OCI-LY7 (cell line): ENCODE measurements at regions not wholly inside any gene's neighbourhood (a gene's known extent, or its start where the extent isn't known, plus 50 kb on each side); places are given as distances from the start of the nearest gene placed in this dataset.

ENCODE experiments used
- BruUV-seq: library from RNA; stranded (reverse); fragments of 400-500 nt; replicated peaks from 2 replicates; lab custom pipeline; 2021; lab: Mats Ljungman, UMichigan
- CTCF ChIA-PET: fragments of 300-600 bp; sonication (Branson Sonifier 250); formaldehyde crosslinking; loops from one replicate; lab custom pipeline; 2022; ENCODE audit warnings: antibody characterized with exemption; ENCODE audit not compliant: unreplicated experiment; lab: Charles Lee
- POLR2A ChIA-PET: fragments of 300-600 bp; sonication (Branson Sonifier 250); formaldehyde crosslinking; loops from one replicate; lab custom pipeline; 2022; ENCODE audit warnings: antibody characterized with exemption; lab: Charles Lee
- DNase-seq: peaks from one replicate; pipeline ENCODE4 v3.0.0-alpha.2; 2015; ENCODE audit warnings: low spot score
- H2AFZ ChIP-seq: fragments of 200-600 bp; sonication (generic), shearing (Covaris generic); 2 replicates; pipeline ENCODE4 v1.6.1; 2014; ENCODE audit warnings: mild to moderate bottlenecking, antibody characterized with exemption, low read length, moderate library complexity
- H3K27ac ChIP-seq: fragments of 200-600 bp; sonication (generic); 2 replicates; pipeline ENCODE4 v1.5.1; 2014; ENCODE audit warnings: mixed run types, low read depth, mild to moderate bottlenecking, moderate library complexity, low read length, inconsistent platforms; ENCODE audit not compliant: poor library complexity, severe bottlenecking
- H3K36me3 ChIP-seq: fragments of 200-600 bp; sonication (generic); 2 replicates; pipeline ENCODE4 v1.6.1; 2014; ENCODE audit warnings: mild to moderate bottlenecking, antibody characterized with exemption, low read length, moderate library complexity, mixed read lengths; ENCODE audit not compliant: insufficient read depth
- H3K4me1 ChIP-seq: fragments of 200-600 bp; sonication (generic); 2 replicates; pipeline ENCODE4 v1.5.1; 2014; ENCODE audit warnings: mild to moderate bottlenecking, low read length; ENCODE audit not compliant: insufficient read depth, poor library complexity, severe bottlenecking
- H3K4me2 ChIP-seq: fragments of 200-600 bp; sonication (generic); 2 replicates; pipeline ENCODE4 v1.6.1; 2014; ENCODE audit warnings: mild to moderate bottlenecking, low read length
- H3K4me3 ChIP-seq: fragments of 200-600 bp; sonication (generic); 2 replicates; pipeline ENCODE4 v1.5.1; 2014; ENCODE audit warnings: mild to moderate bottlenecking, low read depth, low read length; ENCODE audit not compliant: poor library complexity, severe bottlenecking
- H3K79me2 ChIP-seq: fragments of 200-600 bp; sonication (generic); 2 replicates; pipeline ENCODE4 v1.6.1; 2016; ENCODE audit warnings: low read depth, mild to moderate bottlenecking, low read length, moderate library complexity, mixed read lengths; ENCODE audit not compliant: insufficient read depth
- H3K9me2 ChIP-seq: fragments of 200-600 bp; sonication (generic); 2 replicates; pipeline ENCODE4 v1.6.1; 2016; ENCODE audit warnings: mild to moderate bottlenecking, low read length, mixed read lengths; ENCODE audit not compliant: insufficient read depth
- H3K9me3 ChIP-seq: fragments of 200-600 bp; sonication (generic); 2 replicates; pipeline ENCODE4 v1.6.1; 2014; ENCODE audit warnings: mild to moderate bottlenecking, mixed run types, low read length, mixed read lengths
- H4K20me1 ChIP-seq: fragments of 200-600 bp; sonication (generic); 2 replicates; pipeline ENCODE4 v1.6.1; 2014; ENCODE audit warnings: mild to moderate bottlenecking, antibody characterized with exemption, low read length, moderate library complexity, mixed read lengths; ENCODE audit not compliant: insufficient read depth
- CTCF ChIP-seq: fragments of 200-600 bp; sonication (generic); conservative IDR thresholded peaks from 2 replicates; pipeline ENCODE4 v1.5.1; 2014; ENCODE audit warnings: mild to moderate bottlenecking, antibody characterized with exemption, low read length, moderate library complexity, mixed read lengths
- EZH2phosphoT487 ChIP-seq: fragments of 200-600 bp; sonication (generic); IDR thresholded peaks from 2 replicates; pipeline ENCODE4 v1.6.1; 2018; ENCODE audit warnings: low read depth, borderline replicate concordance, mild to moderate bottlenecking, mixed run types, antibody characterized with exemption, low read length, moderate library complexity, mixed read lengths
- intact Hi-C: fragments of 100-400 bp; cut with micrococcal nuclease; formaldehyde crosslinking; loops from one replicate; pipeline ENCODE4 v1.10.0; 2022; ENCODE audit not compliant: unreplicated experiment

- POLR2A ChIA-PET, result no interaction called here
- DNase-seq, result no peak
- TF ChIP-seq CTCF (no peak), EZH2phosphoT487 (no peak)
Observed at GRCh38 chr12:42758806-42759205, 169.3 kb upstream of the PRICKLE1 start.

GRCh38 chr12:42757624-42758119, 168.1 kb upstream of the PRICKLE1 start:
- Histone ChIP-seq H3K79me2 (no peaks in the 10 kb centered on the region), H3K36me3 (no peaks in the 10 kb centered on the region), H3K4me2 (no peak overlapping the region), H3K4me3 (no peak overlapping the region), H3K27ac (no peak overlapping the region), H3K9me2 (no peaks in the 10 kb centered on the region), H2AFZ (no peak overlapping the region), H4K20me1 (no peaks in the 10 kb centered on the region), H3K4me1 (no peaks in the 10 kb centered on the region), H3K9me3 (no peaks in the 10 kb centered on the region)
- intact Hi-C loops, result no loop called here
- POLR2A ChIA-PET, result interaction anchor here (0.6 kb wide), 1 partner anchor 167 kb away, joined by 3 read pairs; no protein-coding TSS in a partner anchor
- no peak for TF ChIP-seq EZH2phosphoT487
- TF ChIP-seq CTCF, result no peak
- CTCF ChIA-PET, result interaction anchor here (0.6 kb wide), 1 partner anchor 449 kb away, joined by 3 read pairs; no protein-coding TSS in a partner anchor
- DNase-seq, result no peak
- no TSS peak for BruUV-seq

More at GRCh38 chr12:42758806-42759205, 169.3 kb upstream of the PRICKLE1 start:
- H3K4me2 ChIP-seq, result no peak overlapping the region
- intact Hi-C loops, result no loop called here
- no peak overlapping the region for H3K4me3 ChIP-seq
- H3K79me2 ChIP-seq, result no peaks in the 10 kb centered on the region
- no peaks in the 10 kb centered on the region for H3K9me2 ChIP-seq
- H2AFZ ChIP-seq, result no peak overlapping the region
- no peaks in the 10 kb centered on the region for H4K20me1 ChIP-seq
- CTCF ChIA-PET, result no interaction called here
- H3K27ac ChIP-seq, result no peak overlapping the region
- H3K4me1 ChIP-seq, result no peaks in the 10 kb centered on the region
- BruUV-seq, result no TSS peak
- no peaks in the 10 kb centered on the region for H3K9me3 ChIP-seq
- no peaks in the 10 kb centered on the region for H3K36me3 ChIP-seq

GRCh38 chr12:42756841-42757623, 167.5 kb upstream of the PRICKLE1 start:
- intact Hi-C loops, result no loop called here
- H3K4me1 ChIP-seq, result no peaks in the 10 kb centered on the region
- ChIA-PET POLR2A (interaction anchor here (0.6 kb wide), 1 partner anchor 166 kb away, joined by 3 read pairs; no protein-coding TSS in a partner anchor), CTCF (interaction anchor here (0.6 kb wide), 1 partner anchor 448 kb away, joined by 3 read pairs; no protein-coding TSS in a partner anchor)
- no peak overlapping the region for H3K4me2 ChIP-seq
- no peaks in the 10 kb centered on the region for H3K9me3 ChIP-seq
- H3K9me2 ChIP-seq, result no peaks in the 10 kb centered on the region
- H3K36me3 ChIP-seq, result no peaks in the 10 kb centered on the region
- BruUV-seq, result no TSS peak
- no peak overlapping the region for H3K27ac ChIP-seq
- no peaks in the 10 kb centered on the region for H4K20me1 ChIP-seq
- no peak for DNase-seq
- TF ChIP-seq EZH2phosphoT487 (no peak), CTCF (no peak)
- no peak overlapping the region for H3K4me3 ChIP-seq
- no peaks in the 10 kb centered on the region for H3K79me2 ChIP-seq
- H2AFZ ChIP-seq, result no peak overlapping the region
